ENCODE measurements at regions not wholly inside any gene's neighbourhood (a gene's known extent, or its start where the extent isn't known, plus 50 kb on each side); places are given as distances from the start of the nearest gene placed in this dataset.
"Not testable (repeated sequence)": the region's sequence is repeated elsewhere in the genome, so short reads cannot be mapped to it uniquely, and the experiment has no call there.

DNA sequence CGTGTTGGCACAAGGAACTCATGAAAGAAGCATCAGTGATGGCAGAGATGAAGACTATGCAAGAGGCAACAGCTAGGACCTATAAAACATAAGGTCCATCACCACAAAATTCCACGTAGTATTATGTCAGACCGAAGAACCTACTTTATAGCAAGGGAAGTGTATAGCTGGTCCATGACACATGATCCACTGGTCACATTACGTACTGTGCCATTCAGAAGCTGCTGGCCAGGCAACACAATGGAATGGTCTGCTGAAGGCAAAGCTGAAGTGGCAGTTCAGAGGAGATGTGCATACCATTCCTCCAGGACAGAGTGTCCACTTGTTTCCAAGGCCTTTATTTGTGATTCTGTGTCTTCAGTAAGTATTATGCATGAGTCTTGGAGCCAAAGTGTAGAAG lies 215.5 kb upstream of the UGT8 start:
- DNase-seq: no peak

DNA sequence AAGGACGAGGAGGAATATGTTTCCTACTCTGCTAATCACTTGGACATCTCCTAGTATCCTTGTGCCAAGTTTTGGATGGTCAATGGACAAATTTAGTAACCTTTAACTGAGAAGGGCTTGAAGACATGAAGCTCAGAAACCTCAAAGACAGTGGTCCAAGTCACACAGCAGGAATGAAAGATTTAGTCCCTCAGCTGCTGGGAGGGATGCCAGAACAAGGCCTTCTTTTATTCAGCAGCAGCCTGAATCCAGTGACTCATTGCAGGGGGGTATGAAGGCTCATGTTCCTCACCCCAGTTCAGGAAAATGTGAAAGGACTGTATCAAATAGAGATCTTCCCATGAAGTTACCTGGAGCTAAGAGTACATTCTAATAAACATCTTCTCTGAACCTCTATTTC lies 214.9 kb upstream of the UGT8 start:
- DNase-seq: no peak

DNA sequence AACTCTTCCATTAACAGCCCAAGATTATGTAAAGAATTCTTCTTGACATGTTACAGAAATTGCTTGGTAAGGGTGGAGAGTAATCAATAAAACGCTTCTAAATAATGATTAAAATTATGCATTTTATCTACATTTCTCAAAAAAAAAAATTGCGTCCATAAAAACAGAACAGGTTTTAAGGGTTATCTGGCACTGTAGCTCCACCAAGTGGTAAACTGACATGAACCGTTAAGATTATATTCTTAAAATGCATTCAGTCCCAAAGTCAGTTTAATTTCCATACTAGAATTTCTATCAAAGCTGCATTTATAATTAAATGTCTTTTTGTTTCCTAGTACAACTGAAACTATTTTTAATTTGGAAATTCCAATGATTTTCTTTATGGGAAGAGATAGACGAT lies 214.0 kb upstream of the UGT8 start:
- peak; percentile 17 for DNase-seq

DNA sequence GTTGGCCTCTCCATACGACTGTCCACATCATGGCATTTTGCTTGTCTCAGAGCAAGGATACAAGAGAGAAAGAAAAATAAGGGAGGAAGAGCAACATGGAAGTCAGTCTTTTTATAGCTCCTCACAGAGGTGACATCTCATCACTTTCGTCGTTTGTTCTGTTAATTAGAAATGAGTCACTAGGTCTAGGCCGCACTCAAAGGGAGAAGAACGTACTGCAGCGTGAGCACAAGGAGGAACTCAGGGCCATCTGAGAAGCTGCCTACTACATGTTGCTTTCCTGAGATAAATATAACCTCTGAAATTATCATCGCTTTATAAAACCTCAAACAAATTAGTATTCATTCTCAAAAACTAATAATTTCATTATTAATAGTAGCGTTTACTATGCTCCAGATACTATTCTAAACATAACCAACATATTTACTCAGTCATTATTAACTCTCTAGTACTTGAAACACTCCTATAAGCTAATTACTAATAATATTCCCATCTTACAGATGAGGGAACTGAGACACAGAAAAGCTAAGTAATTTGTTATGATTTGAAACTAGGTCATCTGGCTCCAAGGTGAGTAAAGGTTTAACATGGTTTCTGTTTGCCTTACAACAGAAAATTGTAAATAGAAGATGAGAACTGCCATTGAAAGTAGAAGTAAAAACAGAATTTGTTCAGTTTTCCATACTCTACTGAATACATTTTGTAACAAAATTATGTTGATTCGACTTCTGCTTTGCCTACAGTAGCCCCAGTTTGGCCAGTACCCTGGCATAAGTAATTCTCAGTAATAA lies 213.2 kb upstream of the UGT8 start:
- DNase-seq: no peak

DNA sequence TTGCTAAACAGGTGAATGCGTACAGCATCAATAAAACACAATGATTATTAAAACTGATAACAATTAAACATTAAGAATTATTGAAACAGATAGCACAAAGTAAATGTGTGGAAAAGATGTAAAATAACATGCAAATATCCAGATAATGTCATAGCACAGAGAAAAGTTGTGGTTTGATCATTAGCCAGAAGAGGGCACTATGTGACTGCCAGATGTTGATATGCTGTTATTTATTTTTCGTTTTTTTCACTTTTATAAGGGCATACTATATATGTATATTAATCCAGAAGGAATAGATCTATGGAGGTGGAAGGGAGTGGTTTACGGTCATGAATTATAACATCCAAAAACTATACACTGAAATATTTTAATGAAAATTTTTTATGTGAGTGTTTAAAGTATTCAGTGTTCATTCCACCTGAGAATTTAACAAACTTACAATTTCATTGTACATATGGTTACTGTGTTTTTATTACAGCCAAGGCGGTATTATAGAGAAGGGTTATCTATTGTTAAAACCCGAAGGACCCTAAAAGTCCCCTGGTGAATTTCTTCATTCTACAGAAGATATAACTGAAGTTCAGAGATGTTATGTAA lies 211.9 kb upstream of the UGT8 start:
- no peak for DNase-seq

DNA sequence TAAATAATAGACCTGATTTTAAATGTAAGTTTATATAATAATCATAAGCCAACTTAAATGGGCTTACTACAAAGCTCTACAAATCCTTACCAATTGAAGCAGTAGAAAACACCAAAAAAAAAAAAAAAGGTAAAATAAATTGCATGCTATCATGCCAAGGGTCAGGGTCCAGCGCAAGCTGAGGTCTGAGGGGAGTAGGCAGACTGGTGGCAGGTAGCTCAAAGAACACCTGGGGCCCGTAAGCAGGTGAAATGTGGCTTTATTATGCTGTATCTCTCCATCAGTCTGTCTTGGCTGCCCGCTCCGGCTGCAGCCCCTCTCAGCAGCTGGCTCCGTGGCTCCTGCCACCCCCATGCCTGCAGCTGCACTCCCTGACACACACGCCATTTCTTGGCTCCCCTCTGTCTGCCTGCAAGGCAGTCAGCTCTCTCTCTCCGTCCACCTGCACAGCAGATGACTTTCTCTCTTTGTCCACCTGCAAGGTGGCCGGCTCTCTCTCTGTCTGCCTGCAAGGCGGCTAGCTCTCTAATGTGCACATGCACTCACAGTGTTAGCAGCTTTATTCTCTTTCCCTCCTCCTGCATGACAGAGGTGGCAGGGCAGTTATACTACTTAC lies 209.4 kb upstream of the UGT8 start:
- no peak for DNase-seq

DNA sequence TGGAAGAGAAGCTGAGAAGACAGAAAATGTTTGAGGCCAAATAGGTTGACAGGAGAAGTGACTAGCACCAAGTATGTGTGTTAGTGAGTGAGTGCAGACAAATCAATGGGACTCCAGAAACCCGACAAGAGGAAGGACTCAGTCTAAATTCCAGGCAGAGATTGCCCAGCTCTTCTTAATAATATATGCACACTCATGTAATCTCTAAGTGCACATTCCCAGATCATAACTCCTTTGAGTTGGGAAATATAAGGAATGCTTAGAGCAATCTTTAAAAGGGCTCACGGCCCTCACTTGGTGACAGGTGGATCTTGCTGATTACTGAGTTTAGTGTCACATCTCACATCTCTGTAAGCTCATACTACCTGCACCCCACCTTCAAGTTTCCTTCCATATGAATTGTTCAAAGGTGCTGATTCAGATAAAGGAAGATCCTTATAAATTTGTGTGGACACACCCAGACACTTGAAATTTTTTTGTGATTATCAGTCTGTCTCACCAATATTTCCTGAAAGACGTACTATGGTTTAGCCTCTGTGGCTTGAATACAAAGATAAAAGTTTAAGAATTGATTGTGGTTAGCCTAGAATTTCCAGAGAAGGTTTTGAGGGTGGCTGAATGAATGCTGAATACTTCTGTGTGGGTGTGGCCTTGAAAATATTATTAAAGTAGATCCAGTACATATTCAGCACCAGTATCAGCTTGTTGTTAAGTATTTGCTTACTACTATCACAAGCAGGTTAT lies 205.1 kb upstream of the UGT8 start:
- no peak for DNase-seq

DNA sequence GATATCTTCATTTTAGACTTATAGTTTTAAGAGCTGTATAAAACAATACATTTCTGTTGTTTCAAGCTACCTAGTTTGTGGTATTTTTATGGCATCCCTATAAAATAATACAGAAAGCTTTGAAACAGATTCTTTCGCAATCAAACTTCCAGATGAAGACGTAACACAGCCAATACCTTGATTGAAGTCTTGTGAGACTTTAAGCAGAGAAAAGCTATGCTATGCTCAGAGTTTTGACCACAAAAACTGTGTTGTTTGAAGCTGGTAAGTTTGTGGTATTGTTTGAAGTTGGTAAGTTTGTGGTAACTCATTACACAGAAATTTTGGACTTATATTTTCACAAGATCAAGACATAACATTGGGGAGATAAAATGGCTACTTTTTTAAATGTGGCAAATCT lies 201.8 kb upstream of the UGT8 start:
- no peak for DNase-seq

DNA sequence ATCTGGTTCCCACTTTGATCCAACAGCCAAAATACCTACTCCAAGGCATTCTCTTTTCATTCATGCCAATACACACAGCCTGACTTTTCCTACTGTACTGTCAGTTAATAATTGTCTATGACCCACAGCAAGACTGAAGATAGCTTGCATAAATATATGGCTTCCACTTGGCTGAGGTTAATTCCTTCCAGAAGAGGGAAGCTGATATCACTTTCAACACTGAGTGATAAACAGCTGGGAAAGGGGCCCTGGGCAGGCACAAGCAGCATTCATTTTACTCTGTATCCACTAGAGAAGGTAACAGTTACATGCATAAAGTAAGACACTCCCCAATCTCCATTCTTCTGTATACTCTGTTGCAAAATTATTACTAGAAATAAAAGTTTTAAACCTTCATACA lies 200.2 kb upstream of the UGT8 start:
- no peak for DNase-seq

DNA sequence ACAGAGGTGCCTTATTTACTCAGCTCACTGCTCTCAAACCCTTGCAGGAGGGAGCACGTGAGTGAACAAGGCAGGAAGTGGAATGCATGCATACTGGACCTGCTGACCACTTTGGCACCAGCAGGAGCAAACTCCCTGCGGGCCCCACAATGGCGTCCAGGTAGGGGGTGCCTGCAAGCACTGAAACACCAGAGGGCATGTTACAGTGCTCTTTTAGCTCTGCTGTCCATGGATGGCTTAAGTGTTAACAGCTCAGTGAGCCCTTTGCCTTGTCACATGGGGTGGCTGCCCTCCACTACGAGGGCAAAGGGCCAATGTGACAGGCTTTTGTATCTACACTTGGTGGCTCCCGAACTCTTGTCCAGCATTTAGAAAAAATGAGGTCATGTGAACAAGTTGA lies 199.5 kb upstream of the UGT8 start:
- no peak for DNase-seq

DNA sequence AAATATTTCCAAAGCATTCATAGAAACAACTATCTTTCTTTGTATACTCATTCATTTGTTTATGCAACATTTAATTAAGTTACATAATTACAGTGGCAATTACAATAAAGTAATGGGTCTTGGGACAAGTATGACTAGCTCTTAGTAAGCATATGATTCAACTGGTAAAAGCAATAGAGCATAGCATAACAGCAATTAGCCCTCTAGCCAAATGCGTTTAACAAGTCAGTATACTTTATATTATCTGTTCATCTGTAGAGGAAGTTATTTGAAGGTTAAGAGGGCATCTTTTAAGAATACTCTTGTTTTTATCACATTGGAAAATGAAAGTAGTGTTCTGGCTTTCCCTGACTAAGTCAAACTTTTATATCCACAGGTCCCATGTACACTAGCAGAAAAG lies 198.1 kb upstream of the UGT8 start:
- DNase-seq: no peak

DNA sequence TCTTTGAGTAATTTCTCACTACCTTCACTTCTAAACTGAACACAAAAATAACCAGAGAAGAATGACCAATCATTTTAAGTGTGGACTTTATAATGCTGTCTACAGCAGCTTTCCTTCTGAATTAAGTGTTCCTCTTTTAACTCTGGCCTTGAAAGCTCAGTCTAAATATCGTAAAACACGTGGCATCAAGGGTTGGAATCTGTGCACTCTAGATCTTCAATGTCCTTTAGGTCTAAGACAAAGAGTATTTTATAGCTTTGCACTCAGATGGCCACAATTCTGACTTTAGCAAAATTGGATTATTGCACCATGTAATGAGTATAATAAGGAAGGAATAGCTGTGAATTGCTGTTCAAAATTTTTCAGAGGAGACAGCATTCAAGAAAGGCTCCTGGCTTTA lies 197.1 kb upstream of the UGT8 start:
- no peak for DNase-seq

DNA sequence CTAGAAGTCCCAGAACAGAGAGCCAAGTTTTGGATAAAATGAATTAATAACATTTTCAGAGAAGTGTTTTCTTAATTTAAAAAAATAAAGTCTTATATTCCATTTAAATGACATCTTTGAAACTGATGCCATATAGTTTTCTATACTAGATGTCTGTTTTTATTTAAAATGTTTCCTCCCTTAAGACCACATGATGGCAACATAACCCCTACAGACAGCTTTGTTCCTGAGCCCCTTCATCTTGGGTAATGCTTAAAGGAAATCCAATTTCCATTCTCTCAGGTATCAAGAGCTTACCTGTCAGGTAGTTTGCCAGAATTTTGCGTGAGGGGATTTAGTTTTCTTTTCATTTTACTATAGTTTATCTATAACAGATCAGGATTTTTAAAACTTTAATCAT lies 181.4 kb upstream of the UGT8 start:
- DNase-seq: no peak

DNA sequence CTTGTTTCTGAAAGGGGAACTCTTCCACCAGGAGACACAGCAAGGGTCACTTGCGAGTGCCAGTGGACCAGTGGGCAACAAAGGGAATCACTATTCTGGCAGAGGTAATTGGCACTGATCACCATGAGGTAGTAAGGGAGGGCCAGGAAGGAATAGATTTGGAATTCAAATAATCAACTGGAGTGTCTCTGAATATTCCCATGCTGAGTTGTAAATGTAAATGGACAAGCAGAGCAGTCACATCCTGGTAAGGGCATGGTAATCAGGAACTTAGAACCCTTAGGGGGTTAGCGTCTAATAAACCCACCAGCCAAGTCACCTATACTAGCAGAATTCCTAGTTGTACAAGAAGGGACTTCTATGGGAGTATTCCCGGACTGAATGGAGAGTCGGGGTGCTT lies 178.5 kb upstream of the UGT8 start:
- DNase-seq: no peak

DNA sequence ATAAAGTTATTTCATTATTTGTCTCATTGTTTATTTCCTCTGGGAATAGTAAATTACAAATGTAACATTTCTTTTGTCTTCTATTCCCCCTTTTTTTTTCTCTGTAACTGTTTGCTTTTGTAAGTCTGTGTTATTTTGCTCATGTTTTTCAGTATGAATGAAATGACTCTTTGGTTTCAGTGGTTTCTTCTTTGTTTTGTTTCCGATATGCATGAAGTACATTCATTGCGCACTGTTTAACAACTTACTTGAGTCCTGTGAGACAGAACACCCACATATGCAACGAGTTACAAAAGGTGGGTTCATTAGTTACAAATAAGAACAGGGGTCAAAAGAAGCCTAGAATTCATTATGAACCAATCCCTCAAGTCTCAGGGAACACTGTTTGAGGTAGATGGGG lies 175.0 kb upstream of the UGT8 start:
- no peak for DNase-seq

DNA sequence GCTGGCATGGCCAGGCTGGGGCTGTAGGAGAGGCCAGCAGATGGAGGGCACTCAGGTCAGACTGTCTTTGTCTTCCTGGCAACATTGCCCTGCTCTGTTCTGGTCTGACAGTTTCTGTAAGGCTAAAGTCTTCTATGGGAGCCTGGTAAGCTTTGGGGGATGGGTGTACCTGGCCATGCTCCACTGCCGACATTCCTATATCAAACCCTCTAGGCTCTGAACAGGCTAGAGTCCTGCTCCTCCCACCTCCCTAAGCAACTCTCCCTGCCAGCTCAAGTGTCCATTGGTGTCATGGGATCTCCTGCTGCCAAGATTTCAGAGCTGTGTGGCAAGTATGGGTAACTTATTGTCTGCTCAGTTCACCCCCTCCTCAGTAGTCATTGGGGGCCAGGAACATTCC lies 163.5 kb upstream of the UGT8 start:
- DNase-seq: no peak

DNA sequence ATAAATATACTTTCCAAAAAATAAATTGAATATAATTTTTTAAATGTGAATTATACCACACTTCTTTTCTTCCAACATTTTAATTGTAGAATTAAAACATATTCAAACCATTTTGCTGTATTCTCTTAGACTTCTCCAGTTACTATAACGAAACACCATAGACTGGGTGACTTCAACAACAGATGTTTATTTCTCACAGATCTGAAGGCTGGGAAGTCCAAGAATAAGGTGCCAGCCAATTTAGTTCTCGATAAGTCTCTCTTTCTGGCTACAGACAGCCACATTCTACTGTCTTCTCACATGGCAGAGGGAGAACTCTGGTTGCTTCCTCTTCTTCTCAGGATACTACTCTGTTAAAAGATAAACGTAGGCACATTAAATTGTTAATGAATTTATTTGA lies 155.8 kb upstream of the UGT8 start:
- no peak for DNase-seq

DNA sequence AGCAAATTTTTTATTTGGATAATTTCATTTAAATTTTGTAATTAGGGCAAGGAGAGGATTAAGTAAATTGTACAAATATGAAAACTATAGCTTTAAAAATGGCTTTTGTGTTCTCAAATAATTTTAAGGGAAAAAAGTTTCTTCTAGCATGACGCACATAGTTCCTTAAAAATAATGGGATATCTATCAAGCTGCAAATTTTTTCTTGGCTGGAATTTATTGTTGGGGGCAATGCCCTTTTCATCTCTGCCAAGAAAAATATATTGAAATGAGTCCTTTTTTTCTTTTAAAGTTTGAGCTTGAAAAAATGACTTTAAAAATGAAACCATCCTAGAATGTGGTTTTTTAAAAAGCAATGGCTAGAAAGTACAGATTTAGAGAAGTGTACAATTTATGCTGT lies 154.4 kb upstream of the UGT8 start:
- DNase-seq: no peak

DNA sequence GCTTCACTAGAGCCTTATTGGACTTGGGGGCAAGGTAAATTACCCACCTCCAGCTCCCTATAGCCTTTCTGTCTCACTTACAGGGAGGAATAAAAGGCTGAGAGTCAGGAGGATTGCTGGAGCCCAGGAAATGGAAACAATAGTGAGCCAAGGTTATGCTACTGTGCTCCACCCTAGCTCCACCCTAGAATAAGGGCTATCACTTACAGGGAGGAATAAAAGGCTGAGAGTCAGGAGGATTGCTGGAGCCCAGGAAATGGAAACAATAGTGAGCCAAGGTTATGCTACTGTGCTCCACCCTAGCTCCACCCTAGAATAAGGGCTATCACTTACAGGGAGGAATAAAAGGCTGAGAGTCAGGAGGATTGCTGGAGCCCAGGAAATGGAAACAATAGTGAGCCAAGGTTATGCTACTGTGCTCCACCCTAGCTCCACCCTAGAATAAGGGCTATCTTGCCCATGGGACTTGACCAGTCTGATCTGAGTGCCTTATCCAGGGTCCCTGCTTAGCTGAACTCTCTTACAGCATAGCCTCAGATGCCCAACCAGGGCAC lies 150.6 kb upstream of the UGT8 start:
- not testable (repeated sequence) for DNase-seq

DNA sequence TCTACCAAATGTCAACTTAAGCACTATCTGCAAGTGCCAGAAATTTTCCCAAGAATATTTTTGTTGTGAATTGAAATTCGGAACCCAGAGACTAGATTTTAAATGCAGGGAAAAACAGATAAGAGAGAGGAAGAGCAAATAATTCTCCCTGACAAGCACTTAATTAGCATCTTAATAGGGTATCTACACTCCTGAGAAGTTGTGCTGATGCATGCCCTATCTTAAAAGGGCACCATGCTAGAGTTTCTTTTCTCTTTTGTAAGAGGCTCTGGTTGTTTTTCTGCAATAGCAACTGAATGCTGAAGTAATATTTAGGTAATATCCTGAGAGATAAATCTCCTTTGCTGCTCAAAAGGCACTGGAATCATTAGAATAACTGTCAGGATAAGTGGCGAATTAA lies 139.9 kb upstream of the UGT8 start:
- DNase-seq: no peak

DNA sequence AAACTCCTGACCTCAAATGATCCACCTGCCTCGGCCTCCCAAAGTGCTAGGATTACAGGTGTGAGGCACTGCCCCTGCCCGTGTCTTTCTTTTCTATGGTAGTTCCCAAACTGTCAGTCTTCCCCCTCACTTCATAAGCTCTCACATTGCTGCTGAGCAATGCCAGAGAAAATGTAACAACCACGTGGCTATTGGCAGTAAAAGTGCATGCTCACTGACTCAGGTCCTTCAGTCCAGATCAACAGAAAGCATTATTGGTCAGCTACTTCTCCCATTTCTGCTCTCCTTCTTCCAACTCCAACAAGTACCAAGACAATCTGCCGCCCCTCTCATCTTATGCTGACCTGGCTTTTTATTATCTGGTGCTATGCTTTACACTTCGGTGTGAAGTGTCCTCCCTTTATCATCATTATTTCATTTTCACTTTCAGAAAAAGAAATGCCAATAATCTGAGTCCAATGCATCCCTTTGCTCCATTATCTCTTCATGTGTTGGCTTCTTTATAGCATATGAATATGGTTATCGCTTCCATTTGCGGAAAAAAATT lies 133.8 kb upstream of the UGT8 start:
- no peak for DNase-seq

DNA sequence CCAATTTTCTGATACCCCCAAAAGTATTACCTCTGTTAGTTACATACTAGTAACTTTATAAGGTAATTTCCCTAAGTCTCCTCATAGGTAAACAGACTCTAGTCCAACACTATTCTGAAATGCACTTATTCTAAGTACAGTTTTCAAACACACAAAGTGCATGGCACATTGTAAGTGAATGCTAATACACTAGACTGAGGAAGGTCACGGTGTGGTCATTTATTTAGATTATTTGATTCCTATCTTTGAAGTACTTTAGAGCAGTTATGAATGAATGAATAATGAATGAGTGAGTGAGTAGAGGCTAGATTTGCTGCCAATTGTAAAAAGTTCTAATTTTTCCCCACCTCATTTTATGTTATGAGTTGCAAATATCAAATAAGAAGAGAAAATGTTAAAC lies 132.8 kb upstream of the UGT8 start:
- DNase-seq: no peak

DNA sequence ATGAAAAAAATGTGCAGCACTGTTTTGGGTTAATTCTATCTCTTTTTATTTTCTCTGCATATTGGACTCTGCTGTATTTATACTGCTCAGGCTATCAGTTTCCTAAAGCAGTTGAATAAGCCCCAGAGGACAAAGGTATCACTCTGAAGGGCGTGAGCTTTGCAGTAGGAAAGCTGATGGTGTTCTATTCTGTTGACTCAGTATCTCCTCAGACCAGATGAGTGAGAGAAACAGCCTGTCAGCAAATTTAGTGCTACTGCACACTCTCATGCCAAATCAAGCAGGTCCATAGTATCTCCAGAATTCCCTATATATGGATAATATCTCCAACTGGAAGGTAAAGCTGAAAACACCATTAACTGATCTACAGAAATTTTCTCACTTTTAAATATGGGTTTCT lies 132.3 kb upstream of the UGT8 start:
- DNase-seq: no peak

All from NCI-H1048 (cell line).